HUES48 (cell line): ENCODE measurements at regions not wholly inside any gene's neighbourhood (a gene's known extent, or its start where the extent isn't known, plus 50 kb on each side); places are given as distances from the start of the nearest gene placed in this dataset.

Experiments
- H3K27ac ChIP-seq: one replicate; pipeline ENCODE4 v1.7.0; 2013; ENCODE audit warnings: low read depth, low read length, inconsistent platforms
- H3K27me3 ChIP-seq: 2 replicates; pipeline ENCODE4 v1.6.1; 2013; ENCODE audit warnings: mild to moderate bottlenecking, low read length; ENCODE audit not compliant: control insufficient read depth, insufficient read depth
- H3K36me3 ChIP-seq: 2 replicates; pipeline ENCODE4 v1.6.1; 2013; ENCODE audit warnings: low read length; ENCODE audit not compliant: control insufficient read depth, insufficient read depth
- H3K4me1 ChIP-seq: 2 replicates; pipeline ENCODE4 v1.6.1; 2013; ENCODE audit warnings: mild to moderate bottlenecking, low read length; ENCODE audit not compliant: control insufficient read depth, insufficient read depth
- H3K4me3 ChIP-seq: 2 replicates; pipeline ENCODE4 v1.5.1; 2013; ENCODE audit warnings: mild to moderate bottlenecking, low read depth, low read length
- H3K9ac ChIP-seq: 2 replicates; pipeline ENCODE4 v1.6.1; 2013; ENCODE audit warnings: mild to moderate bottlenecking, low read depth, low read length, moderate library complexity
- H3K9me3 ChIP-seq: 2 replicates; pipeline ENCODE4 v1.6.1; 2013; ENCODE audit warnings: low read length; ENCODE audit not compliant: control insufficient read depth, insufficient read depth

DNA sequence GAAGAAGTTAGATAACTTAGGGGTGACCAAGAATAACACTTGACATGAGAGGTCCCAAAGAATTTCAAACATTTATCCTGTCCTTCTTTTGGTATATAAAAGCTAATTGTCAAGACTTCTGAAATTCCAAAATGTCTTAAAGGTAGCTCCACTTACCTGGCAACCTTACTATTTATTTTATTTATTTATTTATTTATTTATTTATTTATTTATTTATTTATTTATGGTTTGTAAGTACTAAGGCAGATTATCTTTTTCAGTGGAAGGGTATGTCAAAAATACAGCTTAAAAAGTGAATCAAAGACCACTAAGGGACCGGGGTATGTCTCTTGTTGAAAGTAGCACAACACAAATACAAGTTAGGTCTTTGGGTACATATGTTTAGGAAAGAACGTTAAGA lies 620.8 kb upstream of the B3GALT2 start:
- Histone ChIP-seq H3K9ac (no peak overlapping the region), H3K27ac (no peak overlapping the region), H3K4me3 (no peak overlapping the region), H3K36me3 (no peaks in the 10 kb centered on the region), H3K9me3 (no peaks in the 10 kb centered on the region), H3K27me3 (no peaks in the 10 kb centered on the region), H3K4me1 (no peaks in the 10 kb centered on the region)

DNA sequence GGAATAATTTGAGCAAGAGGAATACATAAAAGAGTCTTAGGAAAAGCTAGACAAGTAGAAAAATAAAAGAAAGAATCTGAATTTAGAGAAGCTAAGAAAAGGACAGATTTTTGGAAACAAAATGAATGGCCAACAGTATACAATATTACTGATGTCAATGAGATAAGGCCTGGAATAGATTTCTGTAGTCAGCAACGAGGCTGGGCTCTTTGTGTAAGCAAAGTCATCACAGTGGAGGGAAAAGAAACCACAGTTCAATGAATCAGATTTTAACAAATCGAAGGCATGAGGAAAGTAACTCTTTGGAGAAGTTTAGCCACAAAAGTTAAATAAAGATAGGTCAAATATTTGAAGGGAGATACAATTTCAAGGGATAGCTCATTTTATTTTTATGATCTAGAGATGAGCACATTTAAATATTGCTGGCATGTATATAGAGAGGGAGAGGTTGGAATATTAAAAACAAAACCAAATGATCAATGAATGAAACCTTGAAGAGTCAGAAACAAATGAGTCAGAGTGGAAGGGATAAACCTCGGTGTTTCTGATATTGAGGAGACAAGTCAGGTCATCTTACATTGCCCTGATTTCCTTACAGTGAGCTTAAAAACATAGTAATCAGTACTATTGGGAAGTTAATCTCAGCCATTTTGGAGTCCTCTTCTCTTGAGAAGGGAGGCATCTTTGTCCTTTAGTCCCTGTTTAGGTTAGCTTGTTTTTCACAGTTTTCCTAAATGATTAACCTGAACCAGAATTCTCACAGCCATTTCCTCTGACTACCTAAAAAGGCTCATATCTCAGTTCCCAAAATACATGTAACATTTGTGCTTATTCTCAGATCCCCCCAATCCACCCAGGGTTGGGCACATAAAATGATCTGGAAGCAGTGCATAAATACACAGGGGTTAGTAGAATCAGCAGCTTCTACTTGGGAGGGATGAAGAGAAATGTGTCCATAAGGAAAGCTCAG lies 620.0 kb upstream of the B3GALT2 start:
- no peak overlapping the region for H3K9ac ChIP-seq
- H3K27ac ChIP-seq = no peak overlapping the region
- H3K4me1 ChIP-seq = no peaks in the 10 kb centered on the region
- no peaks in the 10 kb centered on the region for H3K27me3 ChIP-seq
- no peaks in the 10 kb centered on the region for H3K36me3 ChIP-seq
- no peaks in the 10 kb centered on the region for H3K9me3 ChIP-seq
- H3K4me3 ChIP-seq = no peak overlapping the region

DNA sequence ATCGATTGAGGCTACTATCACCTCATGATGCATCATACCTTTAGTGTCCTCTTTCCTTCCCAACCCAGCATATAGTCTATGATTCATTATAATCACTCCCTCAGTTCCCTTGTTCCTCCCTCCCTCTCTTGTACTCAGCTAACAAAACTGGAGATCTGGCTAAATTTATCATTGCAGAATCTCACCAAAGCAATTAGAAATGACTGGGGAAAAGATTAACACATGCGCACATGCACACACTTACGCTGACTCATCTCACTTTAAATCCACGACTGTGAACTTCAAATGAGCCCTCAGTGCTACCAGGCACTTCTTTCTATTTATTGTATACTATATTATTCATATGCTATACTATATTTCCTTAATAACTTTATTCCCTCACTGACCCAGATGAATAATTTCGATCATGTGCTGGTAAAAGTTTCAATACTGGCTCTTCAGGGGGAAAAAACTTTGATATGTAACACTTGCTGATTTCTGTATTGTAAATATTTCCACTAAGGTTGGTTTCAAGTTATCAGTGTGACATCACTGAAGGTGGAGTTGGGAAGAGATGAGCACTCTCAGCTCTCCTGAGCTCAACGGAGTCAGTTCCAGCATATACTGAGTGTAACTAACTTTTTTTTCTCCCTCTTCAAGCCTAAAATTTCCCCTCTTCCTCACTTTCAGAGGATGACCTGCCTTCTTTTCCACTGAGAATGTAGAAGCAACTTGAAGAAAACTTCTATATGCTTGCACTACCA lies 613.7 kb upstream of the B3GALT2 start:
- Histone ChIP-seq H3K9me3 (no peaks in the 10 kb centered on the region), H3K36me3 (no peaks in the 10 kb centered on the region), H3K27me3 (no peaks in the 10 kb centered on the region), H3K4me1 (no peaks in the 10 kb centered on the region), H3K9ac (no peak overlapping the region), H3K4me3 (no peak overlapping the region), H3K27ac (no peak overlapping the region)

DNA sequence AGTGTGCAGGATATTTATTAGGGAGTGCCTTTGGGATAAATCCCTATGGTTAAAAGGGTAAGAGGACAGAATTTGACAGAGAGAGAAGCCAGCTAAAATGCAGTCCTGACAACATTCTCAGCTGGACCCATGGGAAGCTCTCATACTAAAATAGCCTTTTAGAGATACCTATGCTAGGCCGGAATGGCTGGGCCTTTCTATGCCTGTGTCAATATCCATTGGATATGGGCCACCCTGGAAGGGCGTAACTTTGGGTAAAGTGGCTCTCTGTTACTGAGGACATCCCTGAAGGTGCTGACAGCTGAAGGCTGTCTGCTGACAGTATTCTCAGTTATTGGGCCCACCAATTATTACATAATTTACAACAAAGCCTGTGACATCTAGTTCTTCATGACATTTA lies 613.0 kb upstream of the B3GALT2 start:
- Histone ChIP-seq H3K4me3 (no peak overlapping the region), H3K27me3 (no peaks in the 10 kb centered on the region), H3K9ac (no peak overlapping the region), H3K4me1 (no peaks in the 10 kb centered on the region), H3K36me3 (no peaks in the 10 kb centered on the region), H3K27ac (no peak overlapping the region), H3K9me3 (no peaks in the 10 kb centered on the region)

DNA sequence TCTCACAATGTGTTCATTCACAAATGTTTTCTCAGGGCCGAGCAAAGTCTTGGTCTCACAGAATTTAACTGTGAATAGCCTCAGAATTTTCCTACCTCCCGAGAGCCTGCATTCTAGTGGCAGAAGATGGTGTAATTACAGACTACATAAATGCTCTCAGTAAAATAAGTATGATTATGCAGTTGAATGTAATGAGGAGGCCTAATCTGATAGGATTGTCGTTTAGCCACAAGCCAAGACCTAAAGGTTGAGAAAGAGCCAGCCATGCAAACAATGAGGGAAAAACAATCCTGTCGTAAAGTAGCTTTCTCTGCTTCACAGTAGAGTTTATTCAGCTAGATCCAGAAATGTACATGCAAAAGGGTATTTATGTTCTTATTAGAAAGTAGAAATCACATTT lies 607.8 kb upstream of the B3GALT2 start:
- Histone ChIP-seq H3K36me3 (no peaks in the 10 kb centered on the region), H3K4me3 (no peak overlapping the region), H3K9me3 (no peaks in the 10 kb centered on the region), H3K27me3 (no peaks in the 10 kb centered on the region), H3K27ac (no peak overlapping the region), H3K9ac (no peak overlapping the region), H3K4me1 (no peaks in the 10 kb centered on the region)

DNA sequence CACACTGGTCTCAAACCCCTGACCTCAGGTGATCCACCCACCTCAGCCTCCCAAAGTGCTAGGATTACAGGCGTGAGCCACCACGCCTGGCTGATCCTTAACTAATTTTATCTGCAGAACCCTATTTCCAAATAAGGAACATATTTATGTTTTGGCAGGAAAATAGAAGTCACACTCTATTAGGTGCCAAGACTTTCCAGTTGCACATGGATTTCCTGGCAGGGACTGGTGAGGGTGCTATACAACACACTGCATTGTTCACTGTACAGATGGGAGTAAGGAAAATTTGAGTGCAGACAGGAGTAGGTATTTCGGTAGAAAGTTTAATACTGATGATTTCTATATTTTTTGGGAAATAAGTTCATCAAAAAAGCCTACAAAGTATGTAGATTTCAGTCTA lies 605.3 kb upstream of the B3GALT2 start:
- H3K27me3 ChIP-seq = no peaks in the 10 kb centered on the region
- H3K4me1 ChIP-seq = no peaks in the 10 kb centered on the region
- no peaks in the 10 kb centered on the region for H3K9me3 ChIP-seq
- H3K27ac ChIP-seq = no peak overlapping the region
- no peaks in the 10 kb centered on the region for H3K36me3 ChIP-seq
- H3K4me3 ChIP-seq = no peak overlapping the region
- no peak overlapping the region for H3K9ac ChIP-seq

DNA sequence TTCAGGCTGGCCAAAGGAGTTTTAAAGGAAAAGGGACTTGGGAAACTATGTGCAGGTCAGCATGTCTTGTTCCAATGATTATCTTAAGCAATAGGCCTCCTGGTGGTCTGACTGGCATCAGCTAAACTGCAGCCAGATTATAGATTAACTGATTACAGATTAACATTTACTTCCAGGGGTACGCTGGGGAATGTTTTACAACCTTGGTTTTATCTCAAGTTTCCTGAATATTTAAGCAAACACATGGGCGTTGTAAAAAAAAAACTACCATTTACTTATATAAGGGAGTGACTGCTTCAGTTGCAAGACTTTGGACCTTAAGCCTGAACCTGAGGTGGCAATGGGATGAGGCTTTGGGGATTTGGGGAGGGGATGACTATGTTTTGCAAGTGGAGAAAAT lies 600.6 kb upstream of the B3GALT2 start:
- H3K4me1 ChIP-seq = no peaks in the 10 kb centered on the region
- no peak overlapping the region for H3K27ac ChIP-seq
- no peak overlapping the region for H3K4me3 ChIP-seq
- H3K27me3 ChIP-seq = no peaks in the 10 kb centered on the region
- no peak overlapping the region for H3K9ac ChIP-seq
- H3K36me3 ChIP-seq = no peaks in the 10 kb centered on the region
- no peaks in the 10 kb centered on the region for H3K9me3 ChIP-seq

DNA sequence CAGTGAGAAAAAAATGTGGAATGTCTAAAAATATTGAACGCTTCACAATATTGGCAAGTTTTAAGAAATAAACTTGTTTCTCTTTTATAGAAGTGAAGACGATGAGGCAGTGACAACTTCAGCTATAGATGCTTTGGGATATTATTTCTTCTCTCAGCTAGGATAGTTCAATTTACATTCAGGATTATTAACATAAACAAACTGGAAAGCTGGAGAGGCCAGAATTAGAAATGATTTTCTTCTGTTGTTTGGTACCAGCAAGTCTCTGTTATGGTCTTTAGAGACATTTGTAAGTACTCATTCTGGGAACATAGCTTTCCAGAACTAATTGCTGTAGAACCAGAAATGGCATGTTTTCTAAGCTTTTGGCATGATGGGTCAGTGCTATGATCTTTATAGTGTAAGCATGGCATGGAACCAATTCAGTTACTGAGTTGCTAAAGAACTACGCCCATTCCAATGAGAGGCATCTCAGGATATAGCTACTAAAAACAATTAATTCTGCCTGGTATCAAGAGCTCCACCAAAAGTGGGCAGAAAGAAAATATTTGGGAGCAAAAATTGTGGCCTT lies 599.5 kb upstream of the B3GALT2 start:
- Histone ChIP-seq H3K27ac (no peak overlapping the region), H3K9ac (no peak overlapping the region), H3K4me3 (no peak overlapping the region), H3K27me3 (no peaks in the 10 kb centered on the region), H3K9me3 (no peaks in the 10 kb centered on the region), H3K4me1 (no peaks in the 10 kb centered on the region), H3K36me3 (no peaks in the 10 kb centered on the region)

DNA sequence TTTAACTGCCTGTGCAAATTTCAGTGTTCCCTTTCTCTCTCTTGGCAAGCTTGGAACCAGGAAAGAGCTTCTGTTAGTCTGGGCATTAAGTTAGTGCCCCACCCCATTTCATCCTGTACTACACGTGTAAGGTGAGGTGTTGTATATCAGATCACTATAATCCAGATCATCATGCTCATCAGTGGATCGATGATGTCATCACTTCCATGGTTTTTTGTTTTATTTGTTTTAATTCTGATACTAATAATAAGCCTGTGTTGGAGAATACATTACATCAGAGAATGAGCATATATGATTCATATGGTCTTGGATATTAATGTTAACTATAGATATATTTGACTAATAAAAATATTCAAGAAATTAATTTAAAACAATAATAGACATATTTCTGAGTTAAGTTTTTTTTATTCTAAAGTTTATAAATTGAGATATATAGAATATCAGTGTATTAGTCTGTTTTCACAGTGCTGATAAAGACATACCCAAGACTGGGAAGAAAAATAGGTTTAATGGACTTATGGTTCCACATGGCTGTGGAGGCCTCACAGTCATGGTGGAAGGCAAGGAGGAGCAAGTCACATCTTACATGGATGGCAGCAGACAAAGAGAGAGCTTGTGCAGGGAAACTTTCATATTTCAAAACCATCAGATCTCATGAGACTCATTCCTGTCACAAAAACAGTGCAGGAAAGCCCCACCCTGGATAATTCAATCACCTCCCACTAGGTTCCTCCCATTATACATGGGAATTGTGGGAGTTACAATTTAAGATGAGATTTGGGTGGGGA lies 588.3 kb upstream of the B3GALT2 start:
- Histone ChIP-seq H3K9ac (no peak overlapping the region), H3K4me1 (no peaks in the 10 kb centered on the region), H3K27ac (no peak overlapping the region), H3K9me3 (0 out of 2 replicates have a peak, but pooled peaks cover 4% of the 10 kb centered on the region), H3K4me3 (no peak overlapping the region), H3K27me3 (no peaks in the 10 kb centered on the region), H3K36me3 (no peaks in the 10 kb centered on the region)

DNA sequence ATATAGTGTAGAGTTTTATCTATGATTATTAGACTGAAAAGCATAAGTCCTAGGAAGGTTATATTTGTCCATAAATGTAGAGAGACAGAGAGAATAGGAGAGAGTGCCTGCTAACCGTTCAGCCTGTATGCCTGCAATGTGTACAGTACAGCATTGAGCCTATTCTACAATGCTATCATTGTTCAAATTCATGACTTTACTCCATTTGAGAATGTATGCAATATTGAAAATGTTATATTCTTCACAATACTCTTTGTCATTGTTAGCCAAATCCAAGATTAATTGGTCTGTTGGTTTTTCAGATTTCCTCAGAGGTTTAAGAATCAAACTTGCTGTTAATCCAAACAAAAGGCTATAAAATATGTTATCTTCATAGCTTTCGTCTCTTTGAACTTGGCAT lies 585.2 kb upstream of the B3GALT2 start:
- H3K27ac ChIP-seq = no peak overlapping the region

More for the DNA sequence above, 585.2 kb upstream of the B3GALT2 start:
- Histone ChIP-seq H3K9me3 (0 out of 2 replicates have a peak, but pooled peaks cover 4% of the 10 kb centered on the region), H3K9ac (no peak overlapping the region), H3K4me3 (no peak overlapping the region), H3K27me3 (no peaks in the 10 kb centered on the region), H3K36me3 (no peaks in the 10 kb centered on the region), H3K4me1 (no peaks in the 10 kb centered on the region)
